GM15510 (cell line): ENCODE measurements at regions not wholly inside any gene's neighbourhood (a gene's known extent, or its start where the extent isn't known, plus 50 kb on each side); places are given as distances from the start of the nearest gene placed in this dataset.

Source experiments
- POLR2A ChIP-seq: IDR thresholded peaks from 3 replicates; pipeline ENCODE4 v1.6.1; 2011; ENCODE audit warnings: borderline replicate concordance; ENCODE audit not compliant: insufficient read length; ENCODE audit errors: extremely low read depth

- no peak for TF ChIP-seq POLR2A
Observed at GRCh38 chr5:34582371-34582770, 73.8 kb upstream of the RAI14 start.

- TF ChIP-seq POLR2A, result no peak
Observed at GRCh38 chr5:34583167-34583566, 73.0 kb upstream of the RAI14 start.

DNA sequence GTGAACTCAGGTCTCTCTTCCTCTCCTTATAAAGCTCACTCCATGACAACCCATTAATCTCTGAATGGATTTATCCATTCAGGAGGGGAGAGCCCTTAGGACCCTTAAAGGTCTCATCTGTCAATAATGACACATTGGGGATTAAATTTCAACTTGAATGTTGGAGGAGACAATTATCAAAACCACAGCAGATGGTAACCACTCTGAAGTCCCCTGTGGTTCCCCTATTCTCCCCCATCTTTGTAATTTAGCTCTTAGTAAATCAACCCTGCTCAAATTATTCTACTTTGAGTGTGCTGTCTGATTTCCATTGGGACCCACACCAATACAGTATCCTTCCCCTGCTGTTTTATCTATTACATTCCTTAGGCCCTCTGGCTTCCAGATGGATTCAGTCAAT lies 72.0 kb upstream of the RAI14 start:
- TF ChIP-seq POLR2A, result no peak

DNA sequence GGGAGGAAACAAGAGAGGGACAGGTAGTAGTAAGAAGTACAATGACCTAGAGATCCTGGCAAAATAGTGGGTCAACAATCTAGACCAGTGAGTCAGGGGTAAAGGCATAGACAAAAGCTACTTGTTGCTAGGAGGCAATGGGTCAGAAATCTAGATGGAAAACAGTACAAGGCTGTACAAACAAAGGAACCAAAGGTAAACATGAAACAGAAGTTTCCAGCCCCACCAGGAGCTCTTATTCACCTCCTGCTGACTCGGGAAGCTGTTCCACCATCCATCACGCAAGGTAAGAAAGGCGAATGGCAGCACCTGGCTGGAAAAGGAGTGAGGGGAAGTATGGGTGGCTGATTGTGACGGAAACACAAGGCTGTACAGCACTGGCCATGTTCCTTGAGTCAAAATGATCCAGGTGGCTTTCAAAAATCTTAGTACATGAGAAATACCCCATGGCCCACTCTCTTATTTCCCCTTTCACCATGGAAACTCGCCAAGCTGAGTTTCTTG lies 70.5 kb upstream of the RAI14 start:
- TF ChIP-seq POLR2A, result no peak

GRCh38 chr5:34586117-34586885 lies 69.8 kb upstream of the RAI14 start:
- no peak for TF ChIP-seq POLR2A

DNA sequence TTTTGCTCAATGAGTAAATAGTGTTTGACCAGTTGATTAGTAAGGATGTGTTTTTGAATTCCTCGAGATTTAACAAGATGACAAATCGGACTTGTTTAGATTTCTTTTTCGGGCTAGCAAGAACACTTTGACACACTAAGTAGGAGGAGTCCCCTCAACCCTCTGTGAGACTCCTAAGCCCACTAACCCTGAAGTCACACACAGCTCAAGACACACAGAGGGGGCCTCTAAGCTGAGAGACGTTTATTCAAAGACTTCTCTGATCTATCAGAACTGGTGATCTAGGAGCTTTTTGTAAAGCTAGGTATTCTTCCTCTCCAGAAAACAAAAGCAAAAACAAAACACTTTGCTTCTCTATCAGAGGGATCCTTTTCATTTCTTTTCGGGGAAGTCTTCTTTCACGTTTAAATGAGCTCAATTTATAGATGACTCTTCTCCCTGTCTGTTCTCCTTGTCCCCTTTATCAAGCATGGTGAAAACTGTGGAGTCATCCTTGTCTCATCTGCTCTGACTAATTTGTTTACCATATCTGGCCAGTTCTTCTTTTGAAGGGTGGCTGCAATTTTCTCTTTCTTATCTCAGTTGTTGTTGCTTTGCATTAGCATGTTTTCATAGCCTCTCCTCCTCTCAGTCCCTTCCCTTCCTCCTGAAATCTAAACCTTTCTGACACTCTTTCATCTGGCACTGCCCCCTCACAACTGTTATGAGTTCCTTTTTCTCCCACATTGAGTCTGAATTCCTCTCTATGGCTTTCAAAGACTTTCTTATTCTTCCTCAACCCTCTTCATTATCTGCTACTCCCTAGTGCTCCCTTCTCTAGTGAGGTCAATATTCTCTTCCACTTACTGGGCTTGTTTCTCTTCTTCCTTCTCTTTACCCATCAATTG lies 68.5 kb upstream of the RAI14 start:
- TF ChIP-seq POLR2A, result no peak

GRCh38 chr5:34589832-34590231 lies 66.3 kb upstream of the RAI14 start:
- TF ChIP-seq POLR2A, result no peak

GRCh38 chr5:34591723-34592122 lies 64.4 kb upstream of the RAI14 start:
- no peak for TF ChIP-seq POLR2A

DNA sequence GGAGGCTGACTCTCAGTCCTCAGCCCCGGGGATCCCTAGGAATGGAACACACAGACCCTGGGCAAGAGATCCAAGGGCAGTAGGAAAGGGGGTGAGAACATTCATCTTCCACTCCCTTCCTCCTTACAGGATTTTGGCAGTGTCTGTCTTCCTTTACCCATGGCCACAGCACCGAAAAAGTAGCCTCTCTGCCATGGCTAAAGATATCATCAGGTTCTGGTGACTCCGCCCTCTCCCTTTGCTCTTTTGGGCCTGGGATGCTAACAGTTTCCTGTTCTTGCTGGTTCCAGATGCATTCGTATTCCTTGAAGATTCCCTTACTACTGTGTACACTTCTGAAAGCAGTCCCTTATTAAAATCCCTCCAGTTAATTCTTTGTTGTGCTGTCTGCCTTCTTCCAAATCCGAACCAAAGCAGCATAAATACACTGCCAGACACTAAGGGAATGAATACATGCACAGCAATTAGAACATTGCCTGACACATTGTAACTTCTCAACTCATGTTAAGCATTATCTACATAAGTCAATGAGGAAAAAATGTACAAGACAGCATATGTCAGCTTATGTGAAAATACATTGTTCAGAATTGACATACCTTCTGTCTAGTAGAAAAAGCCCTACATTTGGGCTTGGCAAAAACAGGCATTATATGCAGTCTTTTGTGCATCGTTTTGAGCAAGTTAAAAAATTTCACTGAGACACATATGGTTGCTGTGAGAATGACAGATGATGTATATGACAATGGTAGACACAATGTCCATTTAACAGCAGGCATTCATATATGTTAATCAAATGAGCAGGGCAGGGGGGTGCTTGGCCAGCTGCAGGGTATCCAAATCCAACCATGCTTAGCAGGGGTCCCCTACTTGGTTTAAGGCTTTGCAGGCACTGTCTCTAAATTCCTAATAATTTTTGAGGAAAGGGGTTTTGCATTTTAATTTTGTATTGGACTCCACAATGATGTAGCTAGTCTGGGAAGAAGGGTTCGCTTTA lies 58.8 kb upstream of the RAI14 start:
- no peak for TF ChIP-seq POLR2A

GRCh38 chr5:34598177-34598794 lies 57.8 kb upstream of the RAI14 start:
- TF ChIP-seq POLR2A, result no peak

DNA sequence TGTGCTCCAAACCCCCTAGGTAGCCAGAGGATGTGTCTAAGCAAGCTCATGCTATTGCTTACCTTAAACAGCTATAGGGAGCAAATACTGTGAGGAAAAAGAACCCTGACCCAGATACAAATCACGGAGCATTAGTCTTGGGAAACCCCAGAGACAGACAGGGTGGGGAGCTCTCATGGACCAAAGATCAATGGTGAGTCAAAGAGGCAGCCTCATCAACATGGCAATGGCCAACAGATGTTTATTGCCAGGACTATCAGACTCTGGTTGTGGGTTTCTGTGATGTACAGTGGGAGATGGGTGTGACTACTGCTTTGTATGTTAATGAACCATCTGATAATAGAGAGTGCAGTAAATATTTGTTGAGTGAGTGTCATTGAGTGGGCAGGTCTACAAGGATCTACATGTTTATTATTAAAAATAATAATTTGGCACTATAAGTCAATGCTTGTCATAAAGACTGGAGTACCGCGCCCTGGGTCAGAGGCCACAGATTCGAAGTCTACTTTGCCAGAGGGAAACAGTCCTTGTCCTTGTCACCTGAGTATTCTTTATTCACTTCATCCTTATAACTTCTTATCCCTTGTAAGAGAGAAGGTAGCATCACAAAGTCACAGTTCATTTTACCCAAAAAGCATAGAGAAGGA lies 56.5 kb upstream of the RAI14 start:
- no peak for TF ChIP-seq POLR2A

DNA sequence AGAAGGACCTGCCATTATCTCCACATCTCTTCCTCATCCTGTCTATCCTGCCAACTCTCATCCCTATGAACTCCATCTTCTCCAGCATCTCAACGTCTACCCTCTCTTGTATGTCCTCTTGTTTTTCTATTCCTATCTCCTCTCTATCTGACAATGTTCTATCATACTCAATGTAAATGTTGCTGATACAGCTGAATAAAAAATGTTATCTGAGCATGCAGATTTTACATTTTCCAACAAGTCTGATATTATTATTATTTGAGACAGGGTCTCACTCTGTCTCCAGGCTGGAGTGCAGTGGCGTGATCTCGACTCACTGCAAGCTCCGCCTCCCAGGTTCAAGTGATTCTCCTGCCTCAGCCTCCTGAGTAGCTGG lies 56.0 kb upstream of the RAI14 start:
- no peak for TF ChIP-seq POLR2A

DNA sequence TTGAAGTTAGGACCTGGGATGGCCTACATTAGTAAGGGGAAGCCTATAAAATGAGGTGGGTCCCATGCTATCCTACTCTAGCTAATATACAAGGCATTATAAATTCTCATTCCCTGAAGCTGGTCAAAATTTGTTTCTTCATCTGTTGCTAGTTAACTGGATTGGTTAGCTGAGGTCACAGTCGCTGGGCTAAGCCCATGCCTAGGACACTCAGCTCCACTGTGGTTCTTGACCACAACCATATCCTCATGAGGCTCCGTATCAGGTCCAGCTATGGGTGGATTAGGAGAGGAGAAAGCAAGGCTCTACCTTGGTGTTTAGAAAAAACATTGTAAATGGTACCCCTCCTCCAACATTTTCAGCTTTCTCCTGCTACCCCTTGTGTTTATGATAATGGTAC lies 52.8 kb upstream of the RAI14 start:
- no peak for TF ChIP-seq POLR2A
